GM18508 (cell line): ENCODE measurements at regions not wholly inside any gene's neighbourhood (a gene's known extent, or its start where the extent isn't known, plus 50 kb on each side); places are given as distances from the start of the nearest gene placed in this dataset.

ENCODE experiments used
- ATAC-seq: cut with Tn5 transposase; IDR thresholded peaks from one replicate; pipeline ENCODE4 v1.9.1; 2021; ENCODE audit warnings: moderate number of reproducible peaks; ENCODE audit not compliant: insufficient read depth, unreplicated experiment

DNA sequence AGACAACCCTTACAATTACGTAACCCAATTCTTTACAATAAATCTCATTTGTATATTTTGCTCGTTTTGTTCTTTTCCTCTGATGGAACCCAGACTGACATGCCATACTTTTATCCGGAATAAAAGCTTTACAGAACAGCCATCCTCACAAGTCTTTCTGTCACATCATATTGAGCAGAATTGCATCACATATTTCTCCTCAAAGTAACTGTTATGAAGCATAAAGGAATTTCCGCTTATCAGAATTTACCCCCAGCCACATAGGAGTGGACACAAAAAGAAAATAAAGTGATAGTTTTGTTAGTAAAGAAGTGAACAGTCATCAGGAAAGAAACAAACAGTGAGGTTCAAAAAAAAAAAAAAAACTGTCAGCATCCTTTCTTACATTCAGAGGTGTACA, 539.5 kb upstream of the LUZP2 start:
- ATAC-seq = no peak

DNA sequence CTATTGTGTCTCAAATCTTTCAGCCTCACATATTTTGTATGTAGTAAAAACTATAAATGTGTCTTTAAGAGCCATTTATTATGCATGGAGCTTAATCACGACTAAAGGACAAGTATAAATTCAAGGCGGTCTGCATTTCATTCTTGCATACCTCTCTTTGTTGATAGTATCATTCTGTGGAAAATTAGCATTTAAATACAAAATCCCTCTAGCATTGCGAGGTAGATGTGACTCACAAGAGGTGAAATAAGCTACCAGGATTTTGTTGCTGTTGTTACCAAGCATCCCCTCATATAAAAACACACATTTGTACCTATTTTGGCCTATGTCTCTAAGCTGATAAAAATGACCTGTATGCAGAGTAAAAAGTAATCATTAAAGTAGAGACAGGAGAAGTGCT, 537.4 kb upstream of the LUZP2 start:
- no peak for ATAC-seq

DNA sequence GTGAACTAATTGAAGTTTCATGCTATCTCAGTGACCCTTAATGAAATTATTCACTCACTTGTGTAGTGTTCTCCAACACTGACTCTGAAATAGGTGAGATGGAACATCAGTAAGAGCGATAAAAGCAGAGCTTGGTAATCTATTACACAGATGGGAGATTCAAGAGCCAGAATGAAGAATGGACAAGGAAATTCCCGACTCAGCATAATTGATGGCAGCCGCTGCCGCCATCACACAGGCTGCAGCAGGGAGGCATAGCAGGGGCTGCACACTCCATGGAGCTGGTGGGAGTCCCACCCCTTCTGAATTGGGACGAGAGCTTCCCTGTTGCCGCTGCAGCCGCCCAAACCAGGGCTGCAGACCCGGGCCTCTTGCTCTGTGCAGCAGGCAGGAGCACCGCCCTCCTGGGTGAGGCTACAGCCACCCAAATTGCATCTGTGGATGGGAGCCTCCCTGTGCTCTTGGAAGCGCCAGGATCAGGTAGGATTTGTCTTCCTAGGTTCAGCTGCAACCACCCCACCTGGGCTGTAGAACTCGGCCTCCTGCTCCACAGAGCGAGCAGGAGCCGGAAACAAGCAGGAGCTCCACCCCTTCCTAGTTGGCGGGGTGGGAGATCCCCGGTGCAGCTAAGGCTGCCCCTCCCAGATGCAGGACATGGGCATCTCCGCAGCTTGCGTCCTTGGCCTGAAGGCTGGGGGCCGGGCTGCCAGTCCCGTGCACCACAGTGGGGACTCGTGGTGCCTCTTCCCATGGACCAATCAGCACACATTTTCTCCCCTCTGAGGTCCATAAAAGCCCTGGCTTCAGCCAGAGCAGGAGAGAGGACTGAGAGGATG, 535.1 kb upstream of the LUZP2 start:
- ATAC-seq = no peak

DNA sequence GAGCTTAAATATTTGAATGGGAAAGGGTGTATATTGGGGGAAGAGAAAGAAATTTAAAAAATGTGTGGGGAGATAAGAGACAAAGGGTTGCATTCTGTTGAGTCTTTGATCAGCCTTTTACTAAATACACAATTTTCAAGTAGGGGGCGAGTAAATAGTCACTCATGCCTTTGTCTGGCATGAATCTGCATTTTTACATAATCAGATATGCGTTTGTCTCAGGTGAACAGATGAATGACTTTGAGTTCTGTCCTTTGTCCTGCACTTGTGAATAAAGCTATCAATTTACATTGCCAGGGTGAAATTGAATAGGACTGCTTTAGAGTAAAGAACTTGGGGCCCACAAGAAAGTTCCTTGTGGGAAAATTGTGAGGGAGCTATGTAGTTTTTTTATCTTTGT, 523.6 kb upstream of the LUZP2 start:
- no peak for ATAC-seq

DNA sequence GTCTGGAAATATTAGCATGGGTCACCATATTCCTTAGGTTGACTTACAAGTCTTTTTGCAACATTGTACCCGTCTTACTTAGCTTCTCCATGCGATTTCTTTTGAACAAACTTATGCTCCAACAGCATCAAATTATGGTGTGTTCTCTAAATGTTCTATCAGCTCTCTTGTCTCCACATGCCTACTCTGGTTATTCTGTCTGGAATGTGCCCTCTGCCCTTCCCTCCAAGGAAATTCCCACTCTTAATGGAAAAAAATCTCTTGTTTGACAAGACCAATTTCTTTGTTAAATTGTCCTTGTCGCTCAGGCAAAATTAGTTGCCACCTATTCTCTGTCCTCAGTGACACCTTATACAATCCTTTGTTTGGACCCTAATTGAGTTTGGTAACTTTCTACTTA, 522.8 kb upstream of the LUZP2 start:
- ATAC-seq = no peak

DNA sequence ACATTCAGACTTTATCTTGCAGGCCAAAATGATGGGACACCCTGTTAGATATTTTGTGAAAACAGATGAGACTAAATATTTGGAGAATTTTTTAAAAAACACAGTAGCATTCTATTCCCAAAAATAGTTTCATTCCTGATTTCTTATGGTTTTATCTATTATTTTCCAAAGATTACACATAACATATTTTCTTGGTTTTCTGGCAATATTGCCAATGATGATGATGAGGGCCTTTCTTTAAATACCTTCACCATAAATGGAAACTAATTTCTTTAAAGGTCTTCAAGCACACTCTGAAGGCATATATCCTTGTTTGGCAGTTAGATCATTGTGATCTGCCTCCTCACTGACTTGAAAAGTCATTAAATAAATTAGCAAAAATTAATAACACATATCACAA, 522.3 kb upstream of the LUZP2 start:
- no peak for ATAC-seq

DNA sequence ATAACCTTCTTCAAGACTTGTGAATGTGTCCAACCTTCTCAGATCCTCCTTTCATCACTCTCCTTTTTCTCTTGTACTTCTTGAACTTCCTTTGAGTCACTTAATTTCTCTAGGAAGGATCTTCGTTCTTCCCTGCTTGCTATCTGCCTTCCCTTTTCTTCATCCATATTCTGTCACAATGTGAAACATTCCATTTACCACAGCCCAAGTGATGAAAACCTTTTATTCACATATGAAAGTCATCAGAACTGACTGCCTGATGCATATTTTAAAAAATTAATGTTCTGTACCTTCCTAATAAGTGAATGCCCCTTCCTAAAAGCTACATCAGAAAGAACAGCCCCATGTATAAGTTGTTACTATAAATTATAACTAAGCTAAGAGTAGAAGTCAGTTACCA, 520.4 kb upstream of the LUZP2 start:
- ATAC-seq = no peak

DNA sequence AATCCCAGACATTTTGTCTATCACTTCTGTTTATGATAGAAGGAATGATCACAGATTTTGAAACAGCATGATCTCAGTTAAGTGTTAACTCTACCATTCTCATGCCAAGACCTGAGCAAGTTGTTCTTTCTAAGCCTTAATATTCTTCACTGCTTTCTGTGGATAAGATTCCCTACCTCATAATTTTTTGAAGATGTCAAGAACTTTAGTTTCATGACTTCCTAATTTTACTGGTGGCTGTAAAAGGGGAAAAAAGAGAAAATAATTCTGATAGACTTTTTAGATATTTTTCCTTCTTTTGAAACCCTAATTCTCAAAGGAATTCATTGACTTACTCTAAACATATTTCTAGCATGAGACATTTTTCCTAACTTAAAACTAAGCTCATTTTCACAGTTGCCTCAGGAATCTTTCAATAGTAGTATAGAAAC, 520.0 kb upstream of the LUZP2 start:
- no peak for ATAC-seq

DNA sequence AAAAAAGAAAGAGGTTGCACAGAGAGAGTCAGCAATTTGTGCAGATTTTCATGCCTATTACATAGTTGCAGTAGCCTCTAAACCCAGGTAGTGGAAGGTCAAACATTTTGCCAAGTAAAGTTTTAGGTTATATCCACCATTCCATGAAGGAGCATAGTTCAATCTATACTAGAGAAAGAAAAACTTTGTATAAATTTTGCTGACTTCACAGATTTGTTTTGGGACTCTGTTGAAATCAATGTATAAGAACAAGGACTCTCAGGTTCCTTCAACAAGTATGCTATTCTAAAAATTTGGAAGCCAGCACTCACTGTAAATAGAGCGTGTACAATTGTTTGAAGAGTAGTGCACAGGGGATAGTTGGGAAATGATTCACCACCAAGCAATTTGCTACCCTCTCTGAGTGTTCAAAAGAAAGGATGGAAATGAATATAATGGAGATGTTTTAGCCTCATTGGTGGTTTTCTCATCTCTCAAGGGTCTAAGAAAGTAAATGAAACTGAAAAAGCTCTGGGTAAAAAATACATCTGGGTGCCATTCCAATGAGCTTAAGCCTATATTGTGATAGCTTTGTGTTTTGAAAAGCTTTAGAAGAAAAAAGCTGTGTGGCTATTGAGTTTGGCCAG, 508.4 kb upstream of the LUZP2 start:
- no peak for ATAC-seq

DNA sequence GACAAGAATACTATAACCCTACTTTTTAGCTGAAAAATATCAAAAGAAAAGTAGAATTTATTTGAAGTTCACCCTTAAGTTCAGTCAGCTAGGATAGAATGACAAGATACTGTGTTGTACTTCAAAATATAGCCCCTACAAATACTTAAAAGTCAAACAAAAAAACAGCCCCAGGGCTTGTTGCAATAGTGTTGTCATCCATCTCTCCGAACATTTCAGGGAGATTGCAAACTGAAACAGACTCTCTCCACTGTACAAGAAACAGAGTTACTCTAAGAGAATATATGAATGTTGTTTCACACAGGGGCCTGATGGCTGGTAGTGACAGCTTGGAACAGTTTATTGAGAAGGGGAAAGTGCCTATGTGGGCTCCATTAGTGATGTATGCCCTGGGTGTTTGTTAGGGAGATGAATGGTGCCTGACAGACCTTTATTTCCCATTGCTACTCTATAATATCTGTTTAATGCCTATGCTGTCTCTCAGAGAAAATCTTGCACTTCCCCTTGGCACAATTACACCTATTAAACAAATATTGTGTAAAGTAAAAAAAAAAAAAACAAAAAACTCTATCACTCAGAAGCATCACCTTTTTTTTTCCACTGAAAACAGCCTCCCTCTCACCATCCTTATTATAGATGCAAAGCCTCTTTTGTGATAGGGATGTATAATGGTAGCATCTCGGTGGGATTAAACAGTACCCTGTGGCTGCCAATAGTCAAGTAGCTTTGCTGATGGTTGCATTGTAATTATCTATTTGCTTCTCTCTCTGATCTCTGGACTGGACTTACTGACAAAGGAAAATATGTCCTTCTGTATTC, 506.3 kb upstream of the LUZP2 start:
- no peak for ATAC-seq

DNA sequence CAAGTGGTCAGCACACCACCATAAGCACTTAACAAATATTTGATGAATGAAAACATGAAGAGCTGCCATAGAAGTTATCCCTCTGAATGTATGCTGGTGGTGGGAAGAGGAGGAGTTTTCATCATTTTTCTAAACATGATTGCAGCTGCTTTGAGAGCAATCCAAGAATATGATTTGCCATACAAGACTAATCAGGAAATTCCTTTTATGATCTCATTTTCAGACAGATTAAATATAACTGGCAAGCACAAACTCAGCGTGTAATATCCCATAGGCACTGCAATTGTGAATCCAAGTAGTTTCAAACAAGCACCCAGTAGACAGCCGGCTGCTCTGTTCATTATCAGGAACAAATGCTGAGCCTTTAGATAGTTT, 505.7 kb upstream of the LUZP2 start:
- no peak for ATAC-seq

DNA sequence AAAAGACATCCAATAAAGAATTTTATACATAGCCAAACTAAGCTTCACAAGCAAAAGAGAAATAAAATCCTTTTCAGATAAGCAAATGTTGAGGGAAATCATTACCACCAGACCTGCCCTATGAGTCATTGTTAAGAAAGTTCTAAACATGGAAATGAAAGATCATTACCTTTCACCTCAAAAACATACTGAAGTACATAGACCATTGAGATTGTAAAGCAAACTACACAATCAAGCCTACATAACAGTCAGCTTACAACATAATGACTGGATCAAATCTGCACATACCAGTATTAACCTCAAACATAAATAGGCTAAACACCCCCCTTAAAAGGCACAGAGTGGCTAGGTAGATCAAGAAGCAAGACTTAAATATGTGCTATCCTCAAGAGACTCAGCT, 501.0 kb upstream of the LUZP2 start:
- ATAC-seq = no peak

DNA sequence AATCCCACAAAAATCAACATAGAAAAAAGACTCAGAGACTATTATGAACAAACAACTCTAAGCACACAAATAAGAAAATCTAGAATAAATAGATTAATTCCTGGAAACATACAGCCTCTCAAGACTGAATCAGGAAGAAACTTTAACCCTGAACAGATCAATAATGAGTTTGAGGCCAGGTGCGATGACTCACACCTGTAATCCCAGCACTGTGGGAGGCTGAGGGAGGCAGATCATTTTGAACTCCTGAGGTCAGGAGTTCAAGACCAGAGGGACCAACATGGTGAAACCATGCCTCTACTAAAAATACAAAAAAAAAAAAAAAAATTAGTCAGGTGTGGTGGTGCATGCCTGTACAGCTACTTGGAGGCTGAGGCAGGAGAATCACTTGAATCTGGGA, 499.5 kb upstream of the LUZP2 start:
- no peak for ATAC-seq

DNA sequence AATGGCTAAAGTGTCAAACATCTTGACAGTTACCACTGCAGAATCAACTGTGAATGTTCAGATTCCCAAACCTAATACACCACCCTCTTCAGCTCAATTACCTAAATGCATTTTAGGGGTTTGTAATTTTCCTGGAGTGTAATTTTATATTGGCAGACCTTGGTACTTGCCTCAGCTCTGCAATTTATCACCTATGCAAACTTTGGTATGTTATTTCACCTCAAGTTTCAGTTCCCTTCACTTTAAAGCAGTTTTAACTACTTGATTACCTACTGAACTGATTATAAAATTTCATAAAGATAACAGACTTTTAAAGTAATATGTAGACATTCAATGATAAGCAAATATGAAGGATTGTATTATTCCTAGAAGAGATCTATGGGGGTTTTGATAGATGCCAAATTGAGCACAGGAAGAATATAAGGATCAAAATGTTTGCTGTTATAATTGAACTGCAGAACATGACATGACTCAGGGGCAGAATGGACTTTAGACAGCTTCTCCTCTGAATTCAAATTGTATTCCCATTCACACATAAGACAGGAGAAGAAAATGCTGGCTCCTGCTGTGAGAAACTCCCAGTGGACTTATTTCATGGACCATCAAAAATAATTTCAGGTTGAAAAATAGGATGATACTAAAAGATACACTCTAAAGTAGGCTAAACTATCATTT, 491.5 kb upstream of the LUZP2 start:
- ATAC-seq = no peak

DNA sequence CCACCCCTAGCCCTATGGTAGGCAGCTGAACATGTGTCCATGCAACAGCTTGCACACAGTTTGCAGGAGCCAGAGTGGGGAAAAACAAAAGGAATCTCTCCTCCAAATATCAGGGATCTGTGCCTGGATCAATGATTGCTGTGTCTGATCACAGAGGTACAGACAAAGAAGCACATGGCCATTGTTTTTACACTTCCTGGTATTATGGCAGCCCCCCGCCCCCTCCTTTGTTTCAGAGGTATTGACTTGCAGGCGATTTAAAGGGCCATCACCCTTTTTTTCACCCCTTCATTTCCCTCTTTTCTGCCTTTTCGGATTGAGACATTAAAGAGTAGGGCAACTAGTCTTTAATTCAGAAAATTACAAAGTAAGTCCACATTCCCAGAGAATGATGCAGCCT, 453.0 kb upstream of the LUZP2 start:
- no peak for ATAC-seq

DNA sequence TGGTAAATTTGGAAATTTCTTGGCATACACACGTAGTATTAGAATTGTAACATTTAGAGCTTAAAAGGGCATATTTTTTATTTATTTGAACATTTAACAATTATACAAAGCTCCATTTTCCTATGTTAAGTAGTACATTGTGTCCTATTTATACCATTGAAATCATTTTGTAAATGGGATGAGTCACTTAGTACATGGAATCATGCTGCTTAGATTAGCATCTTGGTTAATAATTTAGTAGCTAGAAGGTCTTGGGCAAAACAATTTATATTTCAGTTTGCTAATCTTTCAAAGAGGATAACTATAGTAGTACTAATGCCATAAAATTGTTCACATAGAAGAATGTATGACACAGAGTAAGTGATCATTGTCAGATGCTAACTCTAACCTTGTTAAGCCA, 450.1 kb upstream of the LUZP2 start:
- ATAC-seq = no peak

DNA sequence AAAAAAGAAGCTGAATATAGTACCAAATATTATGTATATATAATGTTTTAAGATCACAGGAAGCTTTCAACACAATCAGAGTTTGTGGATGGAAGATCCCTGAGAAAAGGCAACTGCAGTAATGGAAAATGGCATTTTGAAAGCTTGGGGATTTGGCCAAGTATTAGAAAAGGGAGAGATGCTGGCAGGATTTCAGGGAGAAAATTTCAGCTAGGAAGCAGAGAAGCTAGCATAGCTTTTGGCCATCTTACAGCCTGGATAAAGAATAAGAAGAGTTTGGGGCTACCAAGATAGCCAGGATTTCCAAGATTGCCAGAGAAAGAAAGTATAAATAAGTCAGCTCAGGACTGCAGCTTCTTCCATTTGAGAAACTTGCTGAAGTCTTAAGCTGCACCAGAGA, 440.8 kb upstream of the LUZP2 start:
- ATAC-seq = no peak

DNA sequence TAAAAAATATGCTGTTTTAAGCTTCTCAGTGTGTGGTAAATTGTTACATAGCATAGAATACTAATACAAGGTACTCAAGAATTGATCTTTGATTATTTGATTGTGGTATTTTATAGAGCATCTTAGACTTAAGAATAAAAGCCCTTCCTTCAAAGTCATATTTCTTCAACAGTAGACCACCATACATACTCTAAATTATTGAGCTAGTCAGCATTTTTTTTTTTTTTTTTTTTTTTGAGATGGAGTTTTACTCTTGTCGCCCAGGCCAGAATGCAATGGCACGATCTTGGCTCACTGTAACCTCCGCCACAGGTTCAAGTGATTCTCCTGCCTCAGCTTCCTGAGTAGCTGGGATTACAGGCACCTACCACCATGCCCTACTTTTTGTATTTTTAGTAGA, 436.7 kb upstream of the LUZP2 start:
- ATAC-seq = no peak

DNA sequence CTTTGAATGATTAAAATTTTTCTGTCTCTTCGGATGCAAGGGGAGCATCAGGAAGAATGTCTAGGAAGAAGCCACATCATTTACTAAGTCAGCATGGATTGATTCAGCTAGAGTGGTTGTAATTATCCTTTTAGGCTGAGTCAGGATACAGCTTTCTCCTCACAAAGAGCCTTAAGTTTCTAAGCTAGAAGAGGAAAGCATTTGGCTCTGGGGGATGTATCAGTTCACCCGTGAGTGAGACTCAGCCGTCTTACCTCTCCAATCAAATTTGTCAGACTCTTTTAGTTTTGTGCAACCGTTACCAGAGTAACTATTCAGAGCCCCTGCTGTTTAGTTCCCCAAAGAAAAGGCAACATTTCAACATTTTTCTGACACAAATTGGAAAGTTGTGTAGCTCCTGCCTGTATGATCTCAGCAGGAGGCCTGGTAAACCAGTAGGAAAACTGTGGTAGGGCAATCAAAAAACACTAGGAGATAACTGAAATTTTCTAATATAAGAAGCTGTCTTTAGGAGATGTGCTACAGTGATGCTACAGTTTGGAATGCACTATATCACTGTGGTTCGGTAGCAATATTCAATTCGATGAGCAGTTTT, 432.4 kb upstream of the LUZP2 start:
- ATAC-seq = no peak

DNA sequence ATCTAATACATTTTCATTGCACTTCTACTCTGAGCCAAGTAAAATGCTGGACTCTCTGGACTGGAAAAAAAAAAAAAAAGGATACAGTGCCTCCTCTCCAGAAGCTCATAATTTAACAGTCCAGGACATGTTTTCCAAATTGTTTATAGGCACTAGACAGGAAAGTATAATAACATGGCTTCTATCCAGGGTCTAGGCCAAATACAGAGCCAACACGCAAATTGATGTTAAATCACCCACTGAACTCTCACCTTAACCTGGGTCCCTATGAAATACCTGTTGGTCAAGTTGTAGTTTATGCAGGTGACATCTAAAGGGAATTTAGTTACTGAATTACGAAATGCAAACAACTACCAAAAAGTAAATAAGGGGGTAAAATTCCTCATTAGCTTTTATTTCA, 428.7 kb upstream of the LUZP2 start:
- ATAC-seq = no peak
